ENCODE measurements at regions not wholly inside any gene's neighbourhood (a gene's known extent, or its start where the extent isn't known, plus 50 kb on each side); places are given as distances from the start of the nearest gene placed in this dataset.

- TF ChIP-seq CTCF (IDR thresholded peaks at IDR 0.05) (no peak), POLR2A (IDR thresholded peaks at IDR 0.05) (no peak)
Measured at GRCh38 chr1:108017698-108018097, 52.7 kb upstream of the VAV3 start.

Data from thyroid gland (tissue), 4 donors.